NCI-H345 treated with DMSO at 0.1 percent for 48 hours (cell line): ENCODE measurements at regions not wholly inside any gene's neighbourhood (a gene's known extent, or its start where the extent isn't known, plus 50 kb on each side); places are given as distances from the start of the nearest gene placed in this dataset.
"Not testable (repeated sequence)": the region's sequence is repeated elsewhere in the genome, so short reads cannot be mapped to it uniquely, and the experiment has no call there.

Experiments used
- DNase-seq: peaks from one replicate; lab custom pipeline; 2025; ENCODE audit not compliant: unreplicated experiment; lab: John Stamatoyannopoulos, UW

- not testable (repeated sequence) for DNase-seq
These were observed 51.0 kb downstream of the NPIPB11 start for GRCh38 chr16:29355339-29356059.

- DNase-seq, result not testable (repeated sequence)
These were observed 52.1 kb downstream of the NPIPB11 start for GRCh38 chr16:29354449-29354848.

- not testable (repeated sequence) for DNase-seq
These were observed 53.9 kb downstream of the NPIPB11 start for GRCh38 chr16:29352617-29352999.

- DNase-seq, result not testable (repeated sequence)
These were observed 54.4 kb downstream of the NPIPB11 start for GRCh38 chr16:29351970-29352616.

GRCh38 chr16:29351271-29351969, 55.1 kb downstream of the NPIPB11 start:
- DNase-seq, result peak; percentile 70

- DNase-seq, result not testable (repeated sequence)
These were observed 56.5 kb downstream of the NPIPB11 start for GRCh38 chr16:29349966-29350365.

- DNase-seq, result not testable (repeated sequence)
These were observed 57.8 kb downstream of the NPIPB11 start for GRCh38 chr16:29348748-29349147.

- not testable (repeated sequence) for DNase-seq
These were observed 58.3 kb downstream of the NPIPB11 start for GRCh38 chr16:29348123-29348690.

- DNase-seq, result not testable (repeated sequence)
These were observed 59.5 kb downstream of the NPIPB11 start for GRCh38 chr16:29346796-29347580.

- not testable (repeated sequence) for DNase-seq
These were observed 60.3 kb downstream of the NPIPB11 start for GRCh38 chr16:29346203-29346602.

GRCh38 chr16:29342937-29343336, 63.6 kb downstream of the NPIPB11 start:
- not testable (repeated sequence) for DNase-seq

- DNase-seq, result not testable (repeated sequence)
These were observed 65.6 kb downstream of the NPIPB11 start for GRCh38 chr16:29340779-29341438.

GRCh38 chr16:29340235-29340634, 66.3 kb downstream of the NPIPB11 start:
- not testable (repeated sequence) for DNase-seq

GRCh38 chr16:29338821-29339700, 67.5 kb downstream of the NPIPB11 start:
- DNase-seq, result not testable (repeated sequence)

- DNase-seq, result not testable (repeated sequence)
These were observed 69.1 kb downstream of the NPIPB11 start for GRCh38 chr16:29337385-29337901.

- DNase-seq, result not testable (repeated sequence)
These were observed 71.0 kb downstream of the NPIPB11 start for GRCh38 chr16:29335549-29335846.

GRCh38 chr16:29334776-29335548, 71.5 kb downstream of the NPIPB11 start:
- DNase-seq, result not testable (repeated sequence)

GRCh38 chr16:29333492-29334097, 72.9 kb downstream of the NPIPB11 start:
- not testable (repeated sequence) for DNase-seq
